ENCODE measurements at regions not wholly inside any gene's neighbourhood (a gene's known extent, or its start where the extent isn't known, plus 50 kb on each side); places are given as distances from the start of the nearest gene placed in this dataset.
"Not testable (repeated sequence)": the region's sequence is repeated elsewhere in the genome, so short reads cannot be mapped to it uniquely, and the experiment has no call there.

DNA sequence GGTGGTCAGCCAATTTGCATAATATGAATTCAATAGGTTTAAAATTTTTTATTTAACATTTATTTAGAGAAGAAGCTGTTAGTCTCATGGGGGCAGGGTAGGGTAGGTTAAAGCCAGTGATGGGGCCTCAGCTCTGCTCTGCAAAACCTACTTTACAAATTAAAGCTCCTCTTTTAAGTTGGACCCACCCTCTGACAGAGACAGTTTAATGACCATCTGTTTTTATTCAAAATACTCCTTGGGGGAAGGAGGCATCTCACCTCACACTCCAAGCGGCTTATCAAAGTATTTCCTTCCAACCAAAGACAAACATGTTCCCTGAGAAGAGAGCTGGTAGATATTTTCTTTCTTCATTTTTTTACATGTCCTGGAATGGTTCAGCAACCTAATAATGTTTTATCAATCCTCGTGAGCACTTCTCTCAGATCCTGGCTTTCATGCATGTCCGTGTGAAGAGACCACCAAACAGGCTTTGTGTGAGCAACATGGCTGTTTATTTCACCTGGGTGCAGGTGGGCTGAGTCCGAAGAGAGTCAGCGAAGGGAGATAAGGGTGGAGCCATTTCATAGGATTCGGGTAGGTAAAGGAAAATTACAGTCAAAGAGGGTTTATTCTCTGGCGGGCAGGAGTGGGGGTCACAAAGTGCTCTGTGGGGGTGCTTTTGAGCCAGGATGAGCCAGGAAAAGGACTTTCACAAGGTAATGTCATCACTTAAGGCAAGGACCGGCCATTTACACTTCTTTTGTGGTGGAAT, 184.7 kb downstream of the GJA1 start (continued):
- TF ChIP-seq, protein P1, sequence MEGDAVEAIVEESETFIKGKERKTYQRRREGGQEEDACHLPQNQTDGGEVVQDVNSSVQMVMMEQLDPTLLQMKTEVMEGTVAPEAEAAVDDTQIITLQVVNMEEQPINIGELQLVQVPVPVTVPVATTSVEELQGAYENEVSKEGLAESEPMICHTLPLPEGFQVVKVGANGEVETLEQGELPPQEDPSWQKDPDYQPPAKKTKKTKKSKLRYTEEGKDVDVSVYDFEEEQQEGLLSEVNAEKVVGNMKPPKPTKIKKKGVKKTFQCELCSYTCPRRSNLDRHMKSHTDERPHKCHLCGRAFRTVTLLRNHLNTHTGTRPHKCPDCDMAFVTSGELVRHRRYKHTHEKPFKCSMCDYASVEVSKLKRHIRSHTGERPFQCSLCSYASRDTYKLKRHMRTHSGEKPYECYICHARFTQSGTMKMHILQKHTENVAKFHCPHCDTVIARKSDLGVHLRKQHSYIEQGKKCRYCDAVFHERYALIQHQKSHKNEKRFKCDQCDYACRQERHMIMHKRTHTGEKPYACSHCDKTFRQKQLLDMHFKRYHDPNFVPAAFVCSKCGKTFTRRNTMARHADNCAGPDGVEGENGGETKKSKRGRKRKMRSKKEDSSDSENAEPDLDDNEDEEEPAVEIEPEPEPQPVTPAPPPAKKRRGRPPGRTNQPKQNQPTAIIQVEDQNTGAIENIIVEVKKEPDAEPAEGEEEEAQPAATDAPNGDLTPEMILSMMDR (IDR thresholded peaks at IDR 0.05; ENCODE audit: low read depth, low read length, missing input control), result no peak

GRCh38 chr6:121627761-121628160, 192.3 kb downstream of the GJA1 start:
- Histone ChIP-seq H3K27me3 (ENCODE audit: control insufficient read depth in 4 of 4, insufficient read depth in 4 of 4, low read length in 3 of 4) (no peaks in the 10 kb centered on the region), H3K9me3 (ENCODE audit: control insufficient read depth in 4 of 4, low read length in 3 of 4) (no peaks in the 10 kb centered on the region), H3K4me1 (ENCODE audit: control insufficient read depth in 4 of 4, insufficient read depth in 4 of 4, low read length in 3 of 4) (no peaks in the 10 kb centered on the region), H3K4me3 (ENCODE audit: low read depth in 1 of 3, low read length in 3 of 3) (no peak overlapping the region), H3K27ac (ENCODE audit: low read depth in 1 of 2, low read length in 2 of 2) (no peak overlapping the region), H3K9ac (ENCODE audit: low read depth in 1 of 2, low read length in 2 of 2) (no peak overlapping the region), H3K36me3 (ENCODE audit: control insufficient read depth in 4 of 4, insufficient read depth in 3 of 4, low read depth in 1 of 4, low read length in 3 of 4) (no peaks in the 10 kb centered on the region)
- DNase-seq (ENCODE audit: low spot score), result no peak
- TF ChIP-seq RXRA (IDR thresholded peaks at IDR 0.05) (peak in 1 of 2 donors; percentile 30), RAD21 (IDR thresholded peaks at IDR 0.05) (no peak)
- TF ChIP-seq, protein P1 (IDR thresholded peaks at IDR 0.05; ENCODE audit: low read depth, low read length, missing input control), result no peak
- WGBS, result 25% methylated on average over 2 of the region's 2 CpGs

DNA sequence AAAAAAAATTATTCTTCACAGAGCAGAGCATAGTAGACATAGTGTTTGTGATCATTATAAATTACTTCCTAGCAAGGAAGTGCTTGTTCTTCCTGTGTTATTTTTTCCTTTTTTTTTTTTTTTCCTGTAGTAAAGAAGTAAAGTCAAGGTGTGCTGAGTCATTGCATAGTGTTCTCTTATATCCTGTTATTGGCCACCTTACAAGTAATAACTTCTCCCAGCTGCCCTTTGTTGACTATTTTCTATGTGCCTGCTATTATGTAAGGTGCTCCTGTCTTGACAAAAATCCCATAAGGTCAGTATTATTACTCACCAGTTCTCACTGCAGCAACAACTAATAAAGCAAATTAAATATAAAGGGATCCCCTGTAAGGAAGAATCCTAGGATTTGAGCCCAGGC, 195.3 kb downstream of the GJA1 start:
- DNase-seq (ENCODE audit: low spot score), result no peak
- Histone ChIP-seq H3K9ac (ENCODE audit: low read depth in 1 of 2, low read length in 2 of 2) (no peak overlapping the region), H3K27me3 (ENCODE audit: control insufficient read depth in 4 of 4, insufficient read depth in 4 of 4, low read length in 3 of 4) (no peaks in the 10 kb centered on the region), H3K27ac (ENCODE audit: low read depth in 1 of 2, low read length in 2 of 2) (no peak overlapping the region), H3K4me3 (ENCODE audit: low read depth in 1 of 3, low read length in 3 of 3) (no peak overlapping the region), H3K36me3 (ENCODE audit: control insufficient read depth in 4 of 4, insufficient read depth in 3 of 4, low read depth in 1 of 4, low read length in 3 of 4) (no peaks in the 10 kb centered on the region), H3K9me3 (ENCODE audit: control insufficient read depth in 4 of 4, low read length in 3 of 4) (no peaks in the 10 kb centered on the region), H3K4me1 (ENCODE audit: control insufficient read depth in 4 of 4, insufficient read depth in 4 of 4, low read length in 3 of 4) (no peaks in the 10 kb centered on the region)
- TF ChIP-seq FOXA2 (IDR thresholded peaks at IDR 0.05) (no peak), REST (IDR thresholded peaks at IDR 0.05) (no peak), HNF4A (conservative IDR thresholded peaks at IDR 0.05) (no peak), SP1 (IDR thresholded peaks at IDR 0.05) (no peak), GABPA (IDR thresholded peaks at IDR 0.05 in 1 of 2, conservative IDR thresholded peaks at IDR 0.05 in 1 of 2) (no peak), YY1 (IDR thresholded peaks at IDR 0.05) (no peak)
- TF ChIP-seq, protein P2, sequence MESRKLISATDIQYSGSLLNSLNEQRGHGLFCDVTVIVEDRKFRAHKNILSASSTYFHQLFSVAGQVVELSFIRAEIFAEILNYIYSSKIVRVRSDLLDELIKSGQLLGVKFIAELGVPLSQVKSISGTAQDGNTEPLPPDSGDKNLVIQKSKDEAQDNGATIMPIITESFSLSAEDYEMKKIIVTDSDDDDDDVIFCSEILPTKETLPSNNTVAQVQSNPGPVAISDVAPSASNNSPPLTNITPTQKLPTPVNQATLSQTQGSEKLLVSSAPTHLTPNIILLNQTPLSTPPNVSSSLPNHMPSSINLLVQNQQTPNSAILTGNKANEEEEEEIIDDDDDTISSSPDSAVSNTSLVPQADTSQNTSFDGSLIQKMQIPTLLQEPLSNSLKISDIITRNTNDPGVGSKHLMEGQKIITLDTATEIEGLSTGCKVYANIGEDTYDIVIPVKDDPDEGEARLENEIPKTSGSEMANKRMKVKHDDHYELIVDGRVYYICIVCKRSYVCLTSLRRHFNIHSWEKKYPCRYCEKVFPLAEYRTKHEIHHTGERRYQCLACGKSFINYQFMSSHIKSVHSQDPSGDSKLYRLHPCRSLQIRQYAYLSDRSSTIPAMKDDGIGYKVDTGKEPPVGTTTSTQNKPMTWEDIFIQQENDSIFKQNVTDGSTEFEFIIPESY (IDR thresholded peaks at IDR 0.05), result no peak

GRCh38 chr6:121631752-121632151, 196.3 kb downstream of the GJA1 start:
- H3K27ac ChIP-seq (ENCODE audit: low read depth in 1 of 2, low read length in 2 of 2); H3K9ac ChIP-seq (ENCODE audit: low read depth in 1 of 2, low read length in 2 of 2); H3K27me3 ChIP-seq (ENCODE audit: control insufficient read depth in 4 of 4, insufficient read depth in 4 of 4, low read length in 3 of 4); H3K36me3 ChIP-seq (ENCODE audit: control insufficient read depth in 4 of 4, insufficient read depth in 3 of 4, low read depth in 1 of 4, low read length in 3 of 4); DNase-seq (ENCODE audit: low spot score); H3K4me1 ChIP-seq (ENCODE audit: control insufficient read depth in 4 of 4, insufficient read depth in 4 of 4, low read length in 3 of 4); H3K4me3 ChIP-seq (ENCODE audit: low read depth in 1 of 3, low read length in 3 of 3); H3K9me3 ChIP-seq (ENCODE audit: control insufficient read depth in 4 of 4, low read length in 3 of 4): not testable (repeated sequence)

Measured in liver (tissue), 8 donors.